ENCODE measurements at regions not wholly inside any gene's neighbourhood (a gene's known extent, or its start where the extent isn't known, plus 50 kb on each side); places are given as distances from the start of the nearest gene placed in this dataset.

DNA sequence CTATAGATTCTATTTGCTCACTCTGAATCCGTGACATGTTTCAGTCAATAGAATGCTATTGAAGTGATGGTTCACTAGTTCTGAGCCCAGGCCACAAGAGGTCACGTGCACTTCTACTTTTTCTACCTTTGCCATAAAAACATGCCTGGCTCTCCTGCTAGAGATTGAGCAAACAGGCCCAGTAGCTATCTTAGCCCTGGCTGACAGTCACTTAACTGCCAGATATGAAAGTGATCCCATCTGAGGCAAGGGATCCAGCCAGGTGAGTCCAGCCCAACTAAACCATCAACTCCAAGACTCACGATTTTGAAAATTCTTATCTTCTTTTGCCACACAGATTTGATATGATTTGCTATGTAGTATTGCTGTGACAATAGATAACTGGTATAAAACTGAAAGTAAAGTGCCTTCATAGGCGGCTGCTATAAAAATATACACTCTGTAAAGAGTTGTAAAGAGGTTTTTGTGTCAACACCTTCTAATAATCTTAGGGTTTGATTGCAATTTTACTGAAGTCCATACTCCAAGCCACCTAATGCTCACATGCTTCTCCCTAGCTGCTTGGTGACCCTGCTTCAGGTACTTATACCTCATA is 937.7 kb upstream of the SOX9 start:
- DNase-seq, result no peak
- no peak overlapping the region for H3K4me2 ChIP-seq (ENCODE audit: low read length)
- no peaks in the 10 kb centered on the region for H3K27me3 ChIP-seq (ENCODE audit: insufficient read depth, low read length)
- H3K9ac ChIP-seq (ENCODE audit: low read length), result no peak overlapping the region
- H3K79me1 ChIP-seq (ENCODE audit: low read length), result no peaks in the 10 kb centered on the region
- H2AFZ ChIP-seq (ENCODE audit: insufficient read depth, low read length, poor library complexity), result no peak overlapping the region
- no peaks in the 10 kb centered on the region for H3K9me3 ChIP-seq (ENCODE audit: insufficient read depth, low read depth, low read length)
- H2BK5ac ChIP-seq (ENCODE audit: low read depth, low read length, poor library complexity), result no peak overlapping the region
- H3K23ac ChIP-seq (ENCODE audit: low read length), result no peak overlapping the region
- no peak overlapping the region for H3K4ac ChIP-seq (ENCODE audit: low read depth, low read length)
- no peak overlapping the region for H3K14ac ChIP-seq (ENCODE audit: low read length)
- no peak overlapping the region for H2BK12ac ChIP-seq (ENCODE audit: low read length)
- H2BK120ac ChIP-seq (ENCODE audit: insufficient read depth, low read length, poor library complexity), result no peak overlapping the region
- H3K4me1 ChIP-seq (ENCODE audit: control insufficient read depth in 1 of 2, insufficient read depth in 2 of 2, low read length in 2 of 2), result no peaks in the 10 kb centered on the region
- H4K8ac ChIP-seq (ENCODE audit: low read depth, low read length), result no peak overlapping the region
- no peak overlapping the region for H3K27ac ChIP-seq (ENCODE audit: low read depth, low read length)
- H3K18ac ChIP-seq (ENCODE audit: low read length), result no peak overlapping the region
- no CpG with 5 or more reads among the region's 4 CpGs for WGBS (ENCODE audit: extremely low coverage, insufficient coverage, insufficient read length)
- no peak overlapping the region for H4K91ac ChIP-seq (ENCODE audit: low read depth, low read length)
- no peak overlapping the region for H2AK5ac ChIP-seq (ENCODE audit: low read length)
- no peak overlapping the region for H4K12ac ChIP-seq (ENCODE audit: low read depth, low read length)
- no peaks in the 10 kb centered on the region for H3K36me3 ChIP-seq (ENCODE audit: control insufficient read depth in 1 of 2, insufficient read depth in 2 of 2, low read length in 2 of 2)
- no peaks in the 10 kb centered on the region for H3K79me2 ChIP-seq (ENCODE audit: control insufficient read depth, insufficient read depth, low read length, poor library complexity)
- H3K4me3 ChIP-seq (ENCODE audit: low read depth, low read length), result no peak overlapping the region

DNA sequence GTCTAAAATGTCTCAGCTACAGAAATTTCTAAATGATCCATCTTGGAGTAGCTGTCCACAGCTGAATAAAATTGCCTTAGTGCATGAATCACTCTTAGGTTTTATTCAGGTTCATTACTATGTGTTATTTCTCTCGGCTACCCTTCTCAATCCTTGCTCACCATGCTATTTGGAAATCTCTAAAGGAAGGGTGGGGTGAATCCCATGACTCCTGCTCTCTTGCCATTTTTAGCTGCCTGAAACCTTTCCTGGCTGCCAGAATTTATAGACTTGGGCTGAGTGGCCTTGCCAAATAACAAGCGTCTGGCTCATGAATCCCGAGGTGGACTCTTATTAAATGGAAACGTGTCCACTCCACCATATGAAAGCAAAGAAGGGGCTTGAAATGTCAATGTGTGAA is 936.1 kb upstream of the SOX9 start:
- Histone ChIP-seq H3K18ac (ENCODE audit: low read length) (no peak overlapping the region), H4K8ac (ENCODE audit: low read depth, low read length) (no peak overlapping the region), H3K9ac (ENCODE audit: low read length) (no peak overlapping the region), H4K12ac (ENCODE audit: low read depth, low read length) (no peak overlapping the region), H2AFZ (ENCODE audit: insufficient read depth, low read length, poor library complexity) (no peak overlapping the region), H3K9me3 (ENCODE audit: insufficient read depth, low read depth, low read length) (no peaks in the 10 kb centered on the region), H2BK5ac (ENCODE audit: low read depth, low read length, poor library complexity) (no peak overlapping the region), H2BK120ac (ENCODE audit: insufficient read depth, low read length, poor library complexity) (no peak overlapping the region), H3K4me1 (ENCODE audit: control insufficient read depth in 1 of 2, insufficient read depth in 2 of 2, low read length in 2 of 2) (no peaks in the 10 kb centered on the region), H3K79me2 (ENCODE audit: control insufficient read depth, insufficient read depth, low read length, poor library complexity) (no peaks in the 10 kb centered on the region), H4K91ac (ENCODE audit: low read depth, low read length) (no peak overlapping the region), H3K4me3 (ENCODE audit: low read depth, low read length) (no peak overlapping the region), H3K36me3 (ENCODE audit: control insufficient read depth in 1 of 2, insufficient read depth in 2 of 2, low read length in 2 of 2) (no peaks in the 10 kb centered on the region), H3K4ac (ENCODE audit: low read depth, low read length) (no peak overlapping the region), H2AK5ac (ENCODE audit: low read length) (no peak overlapping the region), H3K23ac (ENCODE audit: low read length) (no peak overlapping the region), H3K27ac (ENCODE audit: low read depth, low read length) (no peak overlapping the region), H3K79me1 (ENCODE audit: low read length) (no peaks in the 10 kb centered on the region), H3K4me2 (ENCODE audit: low read length) (no peak overlapping the region), H3K27me3 (ENCODE audit: insufficient read depth, low read length) (no peaks in the 10 kb centered on the region), H3K14ac (ENCODE audit: low read length) (no peak overlapping the region), H2BK12ac (ENCODE audit: low read length) (no peak overlapping the region)
- WGBS (ENCODE audit: extremely low coverage, insufficient coverage, insufficient read length), result no CpG with 5 or more reads among the region's 4 CpGs
- no peak for DNase-seq

- no peak overlapping the region for H3K4me3 ChIP-seq (ENCODE audit: low read depth, low read length)
- no CpG with 5 or more reads among the region's 8 CpGs for WGBS (ENCODE audit: extremely low coverage, insufficient coverage, insufficient read length)
- H3K4me2 ChIP-seq (ENCODE audit: low read length), result no peak overlapping the region
These were observed 933.5 kb upstream of the SOX9 start for GRCh38 chr17:71187145-71187878.

DNA sequence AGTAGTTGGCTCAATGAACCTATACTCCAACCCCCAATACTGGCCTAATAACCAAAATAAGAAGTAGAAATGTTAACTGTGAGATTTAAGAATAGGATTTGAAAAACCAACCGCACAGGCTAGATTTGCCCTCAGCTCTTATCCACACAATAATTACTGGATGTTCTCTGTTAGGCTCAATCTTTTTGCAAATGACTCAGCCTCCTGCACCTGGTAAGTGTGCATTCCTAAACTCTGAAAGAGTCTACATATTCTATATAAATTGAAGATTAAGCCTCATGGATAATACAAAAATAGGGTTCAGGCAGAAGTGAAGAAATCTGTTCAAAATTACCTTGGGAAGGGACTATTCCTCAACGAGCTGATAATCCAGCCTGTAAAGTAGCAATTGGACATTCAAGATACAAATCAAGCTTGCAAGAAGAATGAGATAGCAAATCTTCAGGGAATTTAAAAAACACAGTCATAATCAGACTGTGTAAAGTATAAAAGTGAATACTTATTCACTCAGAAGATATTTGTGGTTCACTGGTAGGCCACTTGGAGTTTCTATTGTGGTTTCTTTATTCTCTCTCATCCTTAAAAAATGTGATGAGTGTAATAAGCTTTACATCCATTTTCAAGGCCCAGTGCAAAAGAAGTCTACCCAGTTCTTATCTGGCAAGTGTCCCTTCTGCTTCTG is 931.9 kb upstream of the SOX9 start:
- Histone ChIP-seq H3K27ac (ENCODE audit: low read depth, low read length) (no peak overlapping the region), H4K8ac (ENCODE audit: low read depth, low read length) (no peak overlapping the region), H3K9ac (ENCODE audit: low read length) (no peak overlapping the region), H2BK120ac (ENCODE audit: insufficient read depth, low read length, poor library complexity) (no peak overlapping the region), H3K4me2 (ENCODE audit: low read length) (no peak overlapping the region), H3K4me3 (ENCODE audit: low read depth, low read length) (no peak overlapping the region), H3K4ac (ENCODE audit: low read depth, low read length) (no peak overlapping the region), H3K4me1 (ENCODE audit: control insufficient read depth in 1 of 2, insufficient read depth in 2 of 2, low read length in 2 of 2) (no peaks in the 10 kb centered on the region), H3K27me3 (ENCODE audit: insufficient read depth, low read length) (no peaks in the 10 kb centered on the region), H2AK5ac (ENCODE audit: low read length) (no peak overlapping the region), H3K9me3 (ENCODE audit: insufficient read depth, low read depth, low read length) (no peaks in the 10 kb centered on the region), H3K79me1 (ENCODE audit: low read length) (no peaks in the 10 kb centered on the region), H4K91ac (ENCODE audit: low read depth, low read length) (no peak overlapping the region), H3K23ac (ENCODE audit: low read length) (no peak overlapping the region), H2AFZ (ENCODE audit: insufficient read depth, low read length, poor library complexity) (no peak overlapping the region), H3K18ac (ENCODE audit: low read length) (no peak overlapping the region), H3K36me3 (ENCODE audit: control insufficient read depth in 1 of 2, insufficient read depth in 2 of 2, low read length in 2 of 2) (no peaks in the 10 kb centered on the region), H2BK12ac (ENCODE audit: low read length) (no peak overlapping the region), H2BK5ac (ENCODE audit: low read depth, low read length, poor library complexity) (no peak overlapping the region), H3K14ac (ENCODE audit: low read length) (no peak overlapping the region), H3K79me2 (ENCODE audit: control insufficient read depth, insufficient read depth, low read length, poor library complexity) (no peaks in the 10 kb centered on the region), H4K12ac (ENCODE audit: low read depth, low read length) (no peak overlapping the region)
- WGBS (ENCODE audit: extremely low coverage, insufficient coverage, insufficient read length), result no CpG with 5 or more reads among the region's 2 CpGs
- peak in 1 of 2 donors; percentile 9 for DNase-seq

More at GRCh38 chr17:71187145-71187878, 933.5 kb upstream of the SOX9 start:
- Histone ChIP-seq H2AK5ac (ENCODE audit: low read length) (no peak overlapping the region), H4K12ac (ENCODE audit: low read depth, low read length) (no peak overlapping the region), H3K27ac (ENCODE audit: low read depth, low read length) (no peak overlapping the region), H4K91ac (ENCODE audit: low read depth, low read length) (no peak overlapping the region), H3K9me3 (ENCODE audit: insufficient read depth, low read depth, low read length) (no peaks in the 10 kb centered on the region), H2BK12ac (ENCODE audit: low read length) (no peak overlapping the region), H2BK5ac (ENCODE audit: low read depth, low read length, poor library complexity) (no peak overlapping the region), H3K9ac (ENCODE audit: low read length) (no peak overlapping the region), H3K27me3 (ENCODE audit: insufficient read depth, low read length) (no peaks in the 10 kb centered on the region), H4K8ac (ENCODE audit: low read depth, low read length) (no peak overlapping the region), H3K36me3 (ENCODE audit: control insufficient read depth in 1 of 2, insufficient read depth in 2 of 2, low read length in 2 of 2) (no peaks in the 10 kb centered on the region), H3K79me1 (ENCODE audit: low read length) (no peaks in the 10 kb centered on the region), H3K23ac (ENCODE audit: low read length) (no peak overlapping the region), H3K14ac (ENCODE audit: low read length) (no peak overlapping the region), H3K79me2 (ENCODE audit: control insufficient read depth, insufficient read depth, low read length, poor library complexity) (no peaks in the 10 kb centered on the region), H3K4ac (ENCODE audit: low read depth, low read length) (no peak overlapping the region), H2BK120ac (ENCODE audit: insufficient read depth, low read length, poor library complexity) (no peak overlapping the region), H3K4me1 (ENCODE audit: control insufficient read depth in 1 of 2, insufficient read depth in 2 of 2, low read length in 2 of 2) (no peaks in the 10 kb centered on the region), H3K18ac (ENCODE audit: low read length) (no peak overlapping the region), H2AFZ (ENCODE audit: insufficient read depth, low read length, poor library complexity) (no peak overlapping the region)
- DNase-seq, result no peak
